DMS 273 treated with DMSO at 0.1 percent for 48 hours (cell line): ENCODE measurements at regions not wholly inside any gene's neighbourhood (a gene's known extent, or its start where the extent isn't known, plus 50 kb on each side); places are given as distances from the start of the nearest gene placed in this dataset.
"Not testable (repeated sequence)": the region's sequence is repeated elsewhere in the genome, so short reads cannot be mapped to it uniquely, and the experiment has no call there.

ENCODE experiments used
- DNase-seq: peaks from one replicate; lab custom pipeline; 2025; lab: John Stamatoyannopoulos, UW

GRCh38 chr3:176328666-176329065 is 868.6 kb downstream of the TBL1XR1 start:
- no peak for DNase-seq

GRCh38 chr3:176328198-176328597 is 869.1 kb downstream of the TBL1XR1 start:
- no peak for DNase-seq

- DNase-seq: not testable (repeated sequence)
Measured at GRCh38 chr3:176326894-176327490, 870.3 kb downstream of the TBL1XR1 start.

- DNase-seq: not testable (repeated sequence)
Measured at GRCh38 chr3:176321532-176321931, 875.8 kb downstream of the TBL1XR1 start.

GRCh38 chr3:176321099-176321498 is 876.2 kb downstream of the TBL1XR1 start:
- no peak for DNase-seq

- no peak for DNase-seq
Measured at GRCh38 chr3:176313426-176313825, 883.9 kb downstream of the TBL1XR1 start.

- no peak for DNase-seq
Measured at GRCh38 chr3:176310641-176311040, 886.6 kb downstream of the TBL1XR1 start.

- no peak for DNase-seq
Measured at GRCh38 chr3:176302271-176302670, 895.0 kb downstream of the TBL1XR1 start.

GRCh38 chr3:176296066-176296597 is 901.1 kb downstream of the TBL1XR1 start:
- DNase-seq: no peak

- no peak for DNase-seq
Measured at GRCh38 chr3:176293276-176293675, 904.0 kb downstream of the TBL1XR1 start.

GRCh38 chr3:176286476-176287085 is 910.7 kb downstream of the TBL1XR1 start:
- no peak for DNase-seq

- no peak for DNase-seq
Measured at GRCh38 chr3:176275538-176275937, 921.7 kb downstream of the TBL1XR1 start.

GRCh38 chr3:176275113-176275512 is 922.2 kb downstream of the TBL1XR1 start:
- DNase-seq: no peak

GRCh38 chr3:176274161-176274560 is 923.1 kb downstream of the TBL1XR1 start:
- DNase-seq: no peak

- DNase-seq: no peak
Measured at GRCh38 chr3:176262071-176262470, 935.2 kb downstream of the TBL1XR1 start.

GRCh38 chr3:176247191-176247590 is 950.1 kb downstream of the TBL1XR1 start:
- DNase-seq: no peak

- no peak for DNase-seq
Measured at GRCh38 chr3:176219970-176220369, 977.3 kb downstream of the TBL1XR1 start.

GRCh38 chr3:176214758-176215157 is 982.5 kb downstream of the TBL1XR1 start:
- no peak for DNase-seq

GRCh38 chr3:176213314-176213713 is 984.0 kb downstream of the TBL1XR1 start:
- not testable (repeated sequence) for DNase-seq

GRCh38 chr3:176208915-176209314 is 988.4 kb downstream of the TBL1XR1 start:
- DNase-seq: no peak

GRCh38 chr3:176208283-176208682 is 989.0 kb downstream of the TBL1XR1 start:
- DNase-seq: no peak

- DNase-seq: no peak
Measured at GRCh38 chr3:176206809-176207208, 990.5 kb downstream of the TBL1XR1 start.

GRCh38 chr3:176202652-176203051 is 994.6 kb downstream of the TBL1XR1 start:
- DNase-seq: no peak
